GM19438 (cell line): ENCODE measurements at regions not wholly inside any gene's neighbourhood (a gene's known extent, or its start where the extent isn't known, plus 50 kb on each side); places are given as distances from the start of the nearest gene placed in this dataset.

Experiments used
- ATAC-seq: cut with Tn5 transposase; IDR thresholded peaks from one replicate; pipeline ENCODE4 v1.9.1; 2021; ENCODE audit warnings: low read depth; ENCODE audit not compliant: unreplicated experiment

- ATAC-seq: no peak
Measured at GRCh38 chr13:110773480-110773879, 60.0 kb downstream of the ING1 start.

DNA sequence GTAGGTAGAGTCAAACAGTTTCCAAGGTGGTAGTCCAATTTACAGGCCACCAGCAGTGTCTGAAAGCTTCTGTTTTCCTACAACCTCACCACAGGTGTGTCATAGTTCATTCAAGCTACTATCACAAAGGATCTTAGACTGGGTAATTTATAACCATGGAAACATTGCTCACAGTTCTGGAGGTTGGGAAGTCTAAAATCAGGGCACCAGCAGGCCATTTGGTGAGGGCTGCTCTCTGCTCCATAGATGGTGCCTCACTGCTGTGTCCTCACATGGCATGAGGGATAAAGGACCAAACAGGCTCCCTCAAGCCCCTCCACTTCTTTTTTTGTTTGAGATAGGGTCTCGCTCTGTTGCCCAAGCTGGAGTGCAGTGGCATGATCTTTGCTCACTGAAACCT, 60.6 kb downstream of the ING1 start:
- ATAC-seq: no peak

- ATAC-seq: no peak
Measured at GRCh38 chr13:110774490-110774889, 61.0 kb downstream of the ING1 start.

DNA sequence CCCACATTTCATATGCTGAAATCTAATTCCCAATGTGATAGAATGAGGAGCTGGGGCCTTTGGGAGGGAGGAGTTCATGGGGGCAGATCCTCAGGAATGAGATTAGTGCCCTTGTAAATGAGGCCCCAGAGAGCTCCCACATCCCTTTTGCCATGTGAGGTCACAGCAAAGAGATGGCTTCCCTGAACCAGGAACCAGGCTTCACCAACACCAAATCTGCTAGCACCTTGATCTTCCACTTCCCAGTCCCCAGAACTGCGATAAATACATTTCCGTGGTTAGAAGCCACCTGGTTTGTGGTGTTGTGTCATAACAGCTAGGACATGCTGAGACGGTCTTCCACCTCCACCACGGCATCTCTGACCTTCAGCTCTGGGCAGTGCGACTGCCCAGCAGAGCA, 62.1 kb downstream of the ING1 start:
- no peak for ATAC-seq

DNA sequence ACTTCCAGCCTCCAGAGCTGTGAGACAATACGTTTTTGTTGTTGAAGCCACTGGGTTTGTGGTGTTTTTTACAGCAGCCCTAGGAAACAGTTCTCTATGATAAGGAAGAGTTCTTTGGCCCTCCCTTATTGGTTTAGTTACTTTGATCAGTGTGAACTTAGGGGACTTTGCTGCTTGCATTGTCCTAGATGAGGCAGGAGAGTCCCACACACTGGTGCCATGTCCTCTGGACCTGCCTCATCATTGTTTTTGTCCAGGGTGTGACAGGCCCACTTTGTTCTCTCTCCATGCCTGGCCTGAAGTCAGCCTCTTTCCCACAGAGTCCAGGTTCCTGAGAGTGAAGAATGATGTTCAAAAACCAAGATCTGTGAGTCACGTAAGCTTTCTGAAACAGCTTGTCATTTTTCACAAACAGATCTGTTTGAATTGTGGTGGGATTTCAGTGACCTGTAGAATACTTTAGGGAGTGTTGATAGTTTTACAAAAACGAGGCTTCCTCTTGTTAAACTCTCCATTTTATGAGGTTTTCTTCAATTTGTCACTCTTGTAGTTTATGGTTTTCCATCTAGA, 63.8 kb downstream of the ING1 start:
- no peak for ATAC-seq

GRCh38 chr13:110779022-110779421, 65.5 kb downstream of the ING1 start:
- ATAC-seq: no peak

DNA sequence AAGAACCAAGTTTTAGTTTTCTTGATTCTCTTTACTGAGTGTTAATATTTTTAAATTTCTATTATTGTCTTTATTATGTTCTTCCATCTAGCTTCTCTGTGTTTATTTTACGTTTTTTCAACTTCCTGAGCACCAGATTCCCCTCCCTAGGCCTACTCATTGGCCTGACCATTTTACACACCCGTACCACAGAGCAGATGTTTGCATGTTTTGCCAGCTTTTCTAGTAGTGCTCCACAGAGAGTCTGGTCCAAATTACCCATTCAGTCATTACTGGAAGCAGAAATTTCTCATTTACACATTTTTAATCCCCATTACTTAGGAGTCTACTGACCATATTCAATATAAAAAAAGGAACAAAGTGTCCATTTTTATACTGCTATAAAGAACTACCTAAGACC, 66.9 kb downstream of the ING1 start:
- ATAC-seq: no peak

DNA sequence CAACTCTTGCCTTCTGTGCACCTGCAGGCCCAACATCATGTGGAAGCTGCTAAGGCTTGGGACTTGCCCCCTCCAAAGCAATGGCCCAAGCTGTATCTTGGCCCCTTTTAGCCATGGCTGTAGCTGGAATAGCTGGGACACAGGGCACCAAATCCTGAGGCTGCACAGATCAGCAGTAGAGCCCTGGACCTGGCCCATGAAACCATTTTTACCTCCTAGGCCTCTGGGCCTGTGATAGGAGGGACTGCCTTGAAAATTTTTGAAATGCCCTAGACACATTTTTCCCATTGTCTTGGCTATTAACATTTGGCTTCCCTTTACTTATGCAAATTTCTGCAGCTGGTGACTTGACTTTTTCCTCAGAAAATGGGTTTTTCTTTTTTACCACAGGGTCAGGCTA, 68.7 kb downstream of the ING1 start:
- no peak for ATAC-seq

DNA sequence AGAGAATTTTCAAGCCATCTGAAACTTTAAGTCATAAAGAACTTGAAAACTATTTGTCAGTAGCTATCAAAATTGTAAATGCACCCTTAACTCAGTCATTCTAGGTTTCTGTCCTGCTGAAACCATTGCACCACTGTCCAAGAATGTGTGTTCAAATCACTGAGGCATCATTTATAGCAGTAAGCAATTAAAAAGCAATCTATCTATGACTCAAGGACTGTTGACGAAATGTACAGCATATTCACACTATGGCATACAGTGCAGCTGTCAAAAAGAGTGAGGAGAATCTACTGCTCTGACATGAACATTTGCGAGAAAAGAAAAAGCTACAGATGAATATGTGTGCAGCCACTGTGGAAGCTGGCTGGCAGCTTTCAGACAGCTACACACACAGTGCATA, 71.2 kb downstream of the ING1 start:
- ATAC-seq: no peak

- ATAC-seq: no peak
Measured at GRCh38 chr13:110788778-110789177, 75.3 kb downstream of the ING1 start.

- ATAC-seq: no peak
Measured at GRCh38 chr13:110789871-110790270, 76.4 kb downstream of the ING1 start.

DNA sequence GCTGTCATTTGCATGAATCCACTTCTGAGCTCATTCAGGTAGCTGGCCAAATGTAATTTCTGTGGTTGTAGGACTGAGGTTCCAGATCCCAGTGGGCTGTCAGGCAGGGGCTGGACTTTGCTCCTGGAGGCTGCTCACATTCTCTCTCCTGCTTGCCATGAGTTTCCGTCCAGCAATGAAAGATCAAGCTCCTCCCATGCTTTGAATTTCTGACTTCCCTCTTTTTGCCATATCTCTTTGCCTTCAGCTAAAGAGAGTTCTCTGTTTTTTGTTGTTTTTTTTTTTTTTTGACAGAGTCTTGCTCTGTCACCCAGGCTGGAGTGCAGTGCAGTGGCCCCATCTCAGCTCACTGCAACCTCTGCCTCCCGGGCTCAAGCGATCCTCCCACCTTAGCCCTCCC, 76.9 kb downstream of the ING1 start:
- no peak for ATAC-seq

DNA sequence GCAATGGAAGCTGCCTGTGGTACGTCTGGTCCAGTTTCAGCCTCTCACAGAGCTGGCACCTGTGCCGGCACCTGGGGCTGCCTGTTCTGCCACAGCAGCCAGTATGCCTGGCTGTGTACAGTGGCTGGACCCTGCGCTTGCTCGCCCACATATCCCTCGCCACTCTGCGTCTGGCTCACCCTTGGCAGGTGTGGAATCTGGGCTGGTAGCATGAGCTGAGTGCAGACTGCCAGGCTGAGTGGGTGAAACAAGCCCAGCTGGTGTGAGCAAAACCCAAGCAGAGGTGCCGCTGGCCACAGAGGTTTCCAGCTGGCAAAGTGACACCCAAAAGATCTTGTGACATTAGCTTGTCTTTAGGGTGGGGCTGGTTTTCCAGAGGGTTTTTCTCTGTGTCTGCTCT, 80.7 kb downstream of the ING1 start:
- no peak for ATAC-seq

DNA sequence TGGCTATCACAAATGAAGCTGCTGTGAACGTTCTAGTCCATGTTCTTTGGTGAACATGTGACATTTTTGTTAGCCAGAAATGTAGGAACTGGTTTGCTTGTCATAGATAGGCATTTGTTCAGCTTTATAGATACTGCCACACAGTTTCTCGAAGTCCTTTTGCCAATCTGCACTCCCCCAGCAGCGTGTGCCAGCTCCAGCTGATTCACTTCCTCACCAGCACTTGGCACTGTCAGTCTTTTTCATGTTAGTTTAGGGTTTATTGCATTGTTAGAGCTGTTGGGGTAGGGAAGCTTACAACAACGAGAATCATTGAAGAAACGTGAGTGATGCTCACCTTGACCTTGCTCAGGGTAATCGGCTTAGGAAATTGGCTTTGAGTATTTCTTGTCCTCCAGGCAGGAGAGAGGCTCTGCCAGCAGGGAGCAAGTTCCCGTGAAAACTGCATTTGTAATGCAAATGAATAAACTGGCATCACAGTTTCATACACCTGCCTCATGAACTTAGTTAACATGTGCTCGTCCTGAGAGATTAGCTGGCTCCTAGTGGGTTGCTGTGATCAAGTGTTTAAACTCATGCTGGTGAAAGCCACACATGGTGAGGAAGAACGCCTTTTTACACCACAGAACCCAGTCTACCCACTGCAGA, 83.9 kb downstream of the ING1 start:
- no peak for ATAC-seq

DNA sequence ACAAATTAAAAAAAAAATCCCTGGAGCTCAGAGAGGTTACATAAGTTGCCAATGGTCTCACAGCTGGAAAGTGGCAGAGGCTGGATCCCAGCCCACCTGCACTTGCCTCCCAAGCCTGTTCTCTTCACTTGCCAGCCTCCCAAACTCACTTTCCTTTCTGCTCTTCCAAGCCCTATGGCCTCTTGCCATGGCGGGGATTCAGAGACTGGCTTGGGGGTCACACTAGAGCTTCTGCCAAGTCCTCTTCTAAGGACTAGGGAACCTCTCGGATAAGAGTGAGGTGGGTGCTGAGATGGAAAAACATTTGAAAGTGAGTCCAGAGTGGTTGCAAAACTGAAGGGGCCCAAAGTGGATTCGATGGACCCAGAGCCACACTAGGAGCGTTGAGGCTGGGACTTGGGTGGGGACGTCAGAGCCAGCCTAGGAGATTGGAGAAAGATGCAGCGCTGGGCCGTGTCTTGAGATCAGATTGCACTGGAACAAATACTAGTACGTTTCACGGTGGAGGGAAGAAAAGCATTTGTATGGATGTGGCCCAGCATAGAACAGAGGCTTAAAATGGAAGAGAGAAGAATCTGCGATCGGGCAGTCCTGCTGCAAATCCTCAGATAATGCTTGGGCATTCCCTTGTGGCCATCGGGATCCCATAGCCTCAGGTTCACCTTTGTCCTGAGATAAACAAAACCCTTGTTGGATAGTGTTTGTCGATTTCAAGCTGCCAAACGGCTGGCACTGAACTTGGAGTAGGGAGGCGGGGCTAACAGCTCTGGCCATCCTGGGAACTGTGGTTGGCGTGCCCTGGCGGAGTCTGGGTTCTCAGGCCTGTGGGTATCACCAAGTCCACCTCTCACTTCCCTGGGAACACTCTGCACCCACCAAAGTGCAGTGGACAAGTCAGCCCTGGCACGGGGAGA, 84.8 kb downstream of the ING1 start:
- no peak for ATAC-seq

DNA sequence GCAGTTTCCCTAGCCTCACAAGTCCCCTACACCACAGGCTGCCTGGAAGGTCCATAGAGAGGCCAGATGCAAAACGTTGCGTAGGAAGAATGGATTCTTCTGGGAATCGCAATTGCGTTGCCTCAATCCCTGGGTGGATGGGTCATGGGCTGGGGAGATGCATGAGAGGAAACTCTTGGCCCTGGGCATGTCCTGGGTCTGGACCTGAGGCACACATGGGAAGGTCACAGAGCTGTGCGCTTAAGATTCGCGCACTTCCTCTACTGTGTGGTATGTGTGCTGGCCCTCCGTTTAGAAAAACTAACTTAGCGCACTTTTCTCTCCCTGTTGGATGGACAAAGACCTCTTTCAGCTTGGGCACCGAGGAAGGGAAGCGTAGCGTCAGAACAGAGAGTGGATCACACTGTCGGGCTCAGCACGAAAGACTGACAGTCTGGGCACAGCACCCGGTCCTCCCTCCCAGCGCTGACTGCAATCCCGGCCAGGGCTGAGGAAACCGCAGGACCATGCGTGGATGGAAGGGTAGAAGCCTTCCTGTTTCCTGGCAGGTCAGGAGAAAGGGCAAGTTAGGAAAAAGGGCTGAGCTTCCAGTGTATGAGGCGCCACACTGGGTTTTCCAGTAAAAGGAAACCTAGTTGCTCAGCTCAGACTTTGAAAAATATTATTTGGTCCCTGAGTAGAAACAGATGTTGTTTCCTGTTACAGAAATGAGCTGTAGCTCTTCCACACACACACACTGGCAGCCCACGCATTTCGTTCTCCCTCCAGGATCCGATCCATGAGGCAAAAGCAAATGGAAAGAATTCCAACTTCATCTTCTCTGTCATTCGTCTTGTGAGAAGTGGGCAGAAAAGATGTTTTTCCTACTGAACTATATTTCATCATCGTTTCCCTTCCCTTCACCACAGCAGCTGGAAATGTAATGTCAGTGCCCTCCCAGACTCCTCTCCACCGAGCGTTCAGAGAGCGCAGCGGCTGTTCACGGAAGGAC, 86.0 kb downstream of the ING1 start:
- ATAC-seq: no peak

GRCh38 chr13:110801044-110801443, 87.5 kb downstream of the ING1 start:
- no peak for ATAC-seq

DNA sequence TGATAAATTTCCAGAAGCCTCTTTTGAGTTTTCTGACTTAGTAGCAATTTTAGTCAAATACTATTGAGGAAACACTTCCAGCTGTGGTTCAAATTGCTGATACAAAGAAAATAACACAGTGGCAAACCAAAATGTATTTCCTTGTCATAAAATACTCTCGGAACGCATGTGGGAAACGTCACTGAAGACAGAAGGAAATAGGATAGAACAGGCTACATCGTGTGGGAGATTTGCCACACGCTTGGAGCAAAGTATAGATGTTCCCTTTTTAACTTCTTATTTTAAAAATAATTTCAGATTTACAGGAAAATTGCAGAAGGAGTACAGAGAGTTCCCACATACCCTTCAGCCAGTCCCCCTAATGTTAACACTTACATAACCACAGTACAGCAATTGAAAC, 88.8 kb downstream of the ING1 start:
- ATAC-seq: no peak

DNA sequence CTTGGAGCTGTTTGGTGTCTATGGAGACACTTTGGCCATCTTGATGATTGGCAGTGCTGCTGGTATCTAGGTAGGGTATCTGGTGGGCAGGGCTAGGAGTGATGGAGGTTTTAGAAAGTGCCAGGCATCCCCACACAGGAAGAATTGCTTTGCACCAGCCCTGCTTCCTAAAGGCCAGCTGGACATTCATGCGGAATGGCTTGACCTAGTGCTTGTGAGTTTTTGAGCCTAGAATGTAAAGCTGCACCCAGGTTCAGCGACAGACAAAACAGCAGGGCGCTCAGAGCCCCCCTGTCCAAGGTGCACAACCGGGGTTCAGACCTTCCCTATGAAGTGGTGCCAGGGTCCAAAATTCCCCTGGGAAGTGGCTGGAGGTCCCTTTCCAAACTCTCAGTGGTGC, 93.1 kb downstream of the ING1 start:
- no peak for ATAC-seq

DNA sequence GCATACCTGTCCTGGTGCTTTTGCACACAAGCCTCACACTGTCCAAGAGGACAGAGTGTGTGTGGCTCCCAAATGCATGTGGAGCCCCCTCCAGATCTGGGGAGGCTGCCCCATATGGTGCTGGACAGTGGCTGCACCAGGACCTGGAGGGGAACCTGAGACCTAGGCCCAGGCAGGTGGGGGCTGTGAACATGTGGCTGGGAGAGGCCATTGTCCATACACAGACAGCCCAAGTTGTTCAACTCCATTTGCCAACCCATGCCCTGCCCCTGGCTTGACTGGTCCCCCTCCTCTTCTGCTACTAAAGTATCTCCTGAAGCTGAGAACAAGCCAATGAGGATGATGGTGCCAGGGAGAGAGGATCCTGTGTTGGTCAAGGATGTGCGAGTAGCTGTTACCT, 94.0 kb downstream of the ING1 start:
- ATAC-seq: no peak

- ATAC-seq: no peak
Measured at GRCh38 chr13:110808138-110808537, 94.6 kb downstream of the ING1 start.
